ENCODE measurements at regions not wholly inside any gene's neighbourhood (a gene's known extent, or its start where the extent isn't known, plus 50 kb on each side); places are given as distances from the start of the nearest gene placed in this dataset.

DNA sequence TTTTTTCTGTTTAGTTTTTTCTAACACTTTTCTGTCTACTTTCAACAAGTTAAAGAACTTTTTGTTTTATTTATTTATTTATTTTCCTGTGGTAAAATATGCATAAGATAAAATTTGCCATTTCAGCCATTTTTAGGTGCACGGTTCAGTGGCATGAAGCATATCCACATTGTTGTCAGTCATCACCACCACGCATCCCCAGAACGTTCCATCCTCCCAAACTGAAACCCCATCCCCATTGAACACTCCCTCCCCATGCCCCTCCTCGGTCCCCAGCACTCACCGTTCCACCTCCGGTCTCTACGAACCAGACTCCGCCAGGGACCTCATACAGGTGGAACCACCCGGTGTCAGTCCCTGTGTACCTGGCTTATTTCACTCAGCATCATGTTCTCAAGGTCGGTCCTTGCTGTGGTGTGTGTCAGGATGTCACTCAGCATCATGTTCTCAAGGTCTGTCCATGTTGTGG lies 118.1 kb downstream of the SIK1 start:
- no peak for DNase-seq (ENCODE audit: low spot score)
- ChIA-PET POLR2A (ENCODE audit: low non-redundant PET) (no interaction called here), CTCF (no interaction called here)
- peak overlapping the region; percentile 97 for H3K27ac ChIP-seq
- TF ChIP-seq, protein P1, sequence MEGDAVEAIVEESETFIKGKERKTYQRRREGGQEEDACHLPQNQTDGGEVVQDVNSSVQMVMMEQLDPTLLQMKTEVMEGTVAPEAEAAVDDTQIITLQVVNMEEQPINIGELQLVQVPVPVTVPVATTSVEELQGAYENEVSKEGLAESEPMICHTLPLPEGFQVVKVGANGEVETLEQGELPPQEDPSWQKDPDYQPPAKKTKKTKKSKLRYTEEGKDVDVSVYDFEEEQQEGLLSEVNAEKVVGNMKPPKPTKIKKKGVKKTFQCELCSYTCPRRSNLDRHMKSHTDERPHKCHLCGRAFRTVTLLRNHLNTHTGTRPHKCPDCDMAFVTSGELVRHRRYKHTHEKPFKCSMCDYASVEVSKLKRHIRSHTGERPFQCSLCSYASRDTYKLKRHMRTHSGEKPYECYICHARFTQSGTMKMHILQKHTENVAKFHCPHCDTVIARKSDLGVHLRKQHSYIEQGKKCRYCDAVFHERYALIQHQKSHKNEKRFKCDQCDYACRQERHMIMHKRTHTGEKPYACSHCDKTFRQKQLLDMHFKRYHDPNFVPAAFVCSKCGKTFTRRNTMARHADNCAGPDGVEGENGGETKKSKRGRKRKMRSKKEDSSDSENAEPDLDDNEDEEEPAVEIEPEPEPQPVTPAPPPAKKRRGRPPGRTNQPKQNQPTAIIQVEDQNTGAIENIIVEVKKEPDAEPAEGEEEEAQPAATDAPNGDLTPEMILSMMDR (conservative IDR thresholded peaks at IDR 0.05; ENCODE audit: low read depth): no peak

DNA sequence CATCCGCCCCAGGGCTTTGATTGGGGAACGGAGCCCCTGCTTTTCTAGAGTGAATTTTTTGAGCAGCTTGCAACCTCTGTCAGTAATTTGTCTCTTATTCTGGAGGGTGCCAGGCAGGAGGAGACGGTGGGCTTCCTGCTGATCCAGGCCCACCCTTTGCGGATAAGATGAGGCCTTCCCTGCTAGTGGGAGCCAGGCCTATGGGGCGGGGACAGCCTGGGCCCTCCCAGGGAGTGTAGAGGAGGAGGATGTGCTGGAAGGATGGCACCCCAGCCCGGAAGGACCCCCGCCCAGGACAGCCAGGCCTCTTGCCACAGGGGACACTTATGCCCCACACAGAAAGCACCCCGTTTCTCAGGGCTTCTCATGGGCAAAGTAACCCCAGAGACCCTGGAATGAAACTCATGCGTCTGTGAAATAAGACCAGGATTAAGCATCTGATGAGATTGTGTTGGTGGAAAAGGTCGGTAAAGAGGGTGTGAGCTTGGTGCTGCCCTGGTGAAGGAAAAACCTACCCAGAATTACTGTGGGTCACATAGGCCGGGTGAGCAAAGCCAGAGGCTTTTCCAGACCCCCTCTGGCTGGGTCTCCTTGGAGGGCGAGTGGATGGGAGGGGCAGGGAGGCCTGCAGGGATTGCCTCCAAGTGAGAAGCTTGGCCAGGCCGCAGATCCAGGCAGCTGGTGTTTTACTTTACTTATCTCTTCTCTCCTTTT lies 118.7 kb downstream of the SIK1 start:
- no peak for DNase-seq (ENCODE audit: low spot score)
- ChIA-PET POLR2A (ENCODE audit: low non-redundant PET) (no interaction called here), CTCF (interaction anchor here (0.6 kb wide), 1 partner anchor 26 kb away, joined by 3 read pairs; no protein-coding TSS in a partner anchor)
- TF ChIP-seq, protein P1 (conservative IDR thresholded peaks at IDR 0.05; ENCODE audit: low read depth): no peak
- peak overlapping the region; percentile 97 for H3K27ac ChIP-seq

DNA sequence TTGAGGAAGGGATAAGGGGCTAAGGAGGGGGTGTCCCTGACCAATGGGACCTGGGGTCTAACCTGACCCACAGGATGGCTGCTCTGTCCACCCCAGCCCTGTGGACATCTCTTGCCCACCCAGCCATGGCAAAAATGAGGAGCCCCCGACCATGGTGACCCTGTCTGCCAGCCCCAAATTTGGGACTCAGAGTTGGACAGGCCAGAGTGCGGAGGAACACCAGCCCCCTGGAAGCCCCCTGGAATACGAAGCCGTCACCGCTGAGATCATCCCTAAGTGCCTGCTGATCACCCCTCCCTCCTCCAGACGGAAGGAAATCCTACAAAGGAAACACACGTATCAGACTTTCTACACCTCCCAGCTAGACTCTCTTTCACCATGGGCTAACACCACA lies 119.3 kb downstream of the SIK1 start:
- CTCF ChIA-PET: interaction anchor here (0.6 kb wide), 1 partner anchor 25 kb away, joined by 3 read pairs; no protein-coding TSS in a partner anchor
- POLR2A ChIA-PET (ENCODE audit: low non-redundant PET): no interaction called here

DNA sequence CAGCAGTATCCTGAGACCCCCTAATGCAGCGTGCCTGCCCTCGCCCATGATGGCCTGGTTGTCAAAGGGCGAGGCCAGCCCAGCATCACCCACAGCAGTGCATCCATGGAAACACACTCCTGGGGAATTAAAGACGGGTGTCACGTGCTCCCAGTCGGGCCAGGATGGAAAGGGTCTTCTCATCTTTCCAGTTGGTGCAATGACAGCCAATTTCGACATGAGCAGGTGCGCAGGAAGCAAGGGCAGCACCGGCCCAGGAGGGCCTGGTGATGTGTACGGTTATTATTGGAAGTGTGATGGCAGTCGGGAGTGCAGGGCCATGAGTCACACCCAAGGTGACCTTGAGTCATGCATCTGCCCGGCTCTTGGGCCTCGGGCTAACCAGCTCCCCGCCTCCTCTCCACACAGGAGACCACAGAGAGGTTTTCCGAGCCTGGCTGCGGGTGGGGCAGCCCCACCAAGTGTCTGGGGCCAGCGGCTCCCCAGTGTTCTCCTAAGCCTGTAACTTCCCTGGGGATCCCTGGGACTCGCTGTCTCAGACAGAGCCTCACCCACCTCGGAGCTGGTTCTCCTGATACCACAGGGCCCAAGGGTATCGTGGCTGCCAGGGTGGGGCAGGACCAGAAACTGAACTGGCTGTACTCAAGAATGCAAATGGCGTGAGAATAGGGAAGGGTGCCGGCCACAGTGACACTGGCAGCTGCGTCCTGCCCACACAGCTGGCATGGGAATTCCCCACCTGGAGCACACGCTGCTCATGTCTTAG lies 119.8 kb downstream of the SIK1 start:
- POLR2A ChIA-PET (ENCODE audit: low non-redundant PET): no interaction called here

More for the DNA sequence above, 119.3 kb downstream of the SIK1 start:
- no peak for DNase-seq (ENCODE audit: low spot score)
- peak overlapping the region; percentile 97 for H3K27ac ChIP-seq
- TF ChIP-seq, protein P1 (conservative IDR thresholded peaks at IDR 0.05; ENCODE audit: low read depth): no peak

DNA sequence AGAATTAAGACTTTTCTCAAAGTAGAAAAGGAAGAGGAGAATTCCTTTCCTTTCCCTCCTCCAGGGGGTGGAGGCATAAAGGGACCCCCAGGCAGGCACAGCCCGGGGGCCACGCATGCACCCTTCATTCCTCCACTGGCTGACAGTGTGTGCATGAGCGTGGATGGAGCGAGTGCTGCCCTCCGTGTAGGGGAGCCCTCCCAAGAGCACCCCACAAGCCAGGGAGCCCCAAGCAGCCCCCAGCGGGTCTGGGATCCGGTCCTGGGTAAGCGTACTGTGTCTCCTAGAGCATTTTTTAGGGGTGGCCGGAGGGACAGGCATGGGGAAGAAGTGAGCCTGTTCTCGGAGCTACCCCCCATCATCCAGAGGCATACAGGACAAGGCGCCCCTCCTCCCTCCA lies 120.5 kb downstream of the SIK1 start:
- TF ChIP-seq, protein P1 (conservative IDR thresholded peaks at IDR 0.05; ENCODE audit: low read depth): no peak
- ChIA-PET POLR2A (ENCODE audit: low non-redundant PET) (no interaction called here), CTCF (no interaction called here)
- H3K27ac ChIP-seq: peak overlapping the region; percentile 97
- DNase-seq (ENCODE audit: low spot score): no peak

More for the DNA sequence above, 119.8 kb downstream of the SIK1 start:
- DNase-seq (ENCODE audit: low spot score): peak; percentile 89
- H3K27ac ChIP-seq: peak overlapping the region; percentile 97
- TF ChIP-seq, protein P1 (conservative IDR thresholded peaks at IDR 0.05; ENCODE audit: low read depth): no peak
- CTCF ChIA-PET: interaction anchor here (0.6 kb wide), 1 partner anchor 25 kb away, joined by 3 read pairs; no protein-coding TSS in a partner anchor

DNA sequence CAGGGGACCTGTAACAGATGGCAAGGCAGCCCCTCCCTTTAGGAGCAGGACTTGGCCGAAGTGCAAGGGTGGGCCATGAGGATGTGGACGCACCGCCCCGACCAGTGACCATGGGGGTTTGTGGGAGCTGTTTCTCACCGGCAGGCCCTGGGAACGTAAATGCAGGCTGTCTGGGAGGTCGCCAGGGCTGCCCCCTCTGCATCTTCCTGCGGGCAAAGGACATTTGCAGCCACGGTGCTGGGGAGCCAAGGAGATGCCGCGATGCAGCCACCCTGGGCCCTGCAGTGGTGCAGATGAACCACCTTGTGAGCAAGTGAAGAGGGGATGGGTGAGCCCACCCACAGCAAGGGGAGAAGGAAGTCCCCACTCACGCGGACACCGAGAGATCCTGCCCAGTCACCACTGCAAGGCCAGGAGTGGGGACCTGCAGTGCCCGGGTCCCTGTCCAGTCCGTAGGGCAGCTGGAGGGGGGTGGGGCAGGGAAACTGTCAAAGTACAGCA lies 121.1 kb downstream of the SIK1 start:
- DNase-seq (ENCODE audit: low spot score): no peak
- TF ChIP-seq, protein P1 (conservative IDR thresholded peaks at IDR 0.05; ENCODE audit: low read depth): no peak
- ChIA-PET CTCF (no interaction called here), POLR2A (ENCODE audit: low non-redundant PET) (no interaction called here)
- peak overlapping the region; percentile 97 for H3K27ac ChIP-seq

Measured in RWPE1 (cell line).